ENCODE measurements at regions not wholly inside any gene's neighbourhood (a gene's known extent, or its start where the extent isn't known, plus 50 kb on each side); places are given as distances from the start of the nearest gene placed in this dataset.
"Not testable (repeated sequence)": the region's sequence is repeated elsewhere in the genome, so short reads cannot be mapped to it uniquely, and the experiment has no call there.

GRCh38 chr13:34734932-34735331 lies 207.1 kb upstream of the NBEA start:
- H3K27ac Mint-ChIP-seq, result no peak overlapping the region
- no peaks in the 10 kb centered on the region for H3K27me3 Mint-ChIP-seq
- H3K4me3 Mint-ChIP-seq, result no peak overlapping the region
- H3K9me3 Mint-ChIP-seq, result peaks cover 0 to 5% (median 2%) of the 10 kb centered on the region in 3 donors
- no peaks in the 10 kb centered on the region for H3K4me1 Mint-ChIP-seq
- H3K36me3 Mint-ChIP-seq, result no peaks in the 10 kb centered on the region

GRCh38 chr13:34738254-34738992 lies 203.6 kb upstream of the NBEA start:
- Mint-ChIP-seq H3K4me1 (no peaks in the 10 kb centered on the region), H3K4me3 (no peak overlapping the region), H3K27ac (no peak overlapping the region), H3K9me3 (peaks cover 0 to 3% (median 0%) of the 10 kb centered on the region in 3 donors), H3K36me3 (no peaks in the 10 kb centered on the region), H3K27me3 (no peaks in the 10 kb centered on the region)

GRCh38 chr13:34747056-34747455 lies 195.0 kb upstream of the NBEA start:
- not testable (repeated sequence) for H3K36me3 Mint-ChIP-seq, H3K9me3 Mint-ChIP-seq, H3K4me1 Mint-ChIP-seq, H3K27ac Mint-ChIP-seq, H3K4me3 Mint-ChIP-seq
- peaks cover 13% of the 10 kb centered on the region for H3K27me3 Mint-ChIP-seq

GRCh38 chr13:34747507-34747906 lies 194.6 kb upstream of the NBEA start:
- Mint-ChIP-seq H3K27me3 (peaks cover 13% of the 10 kb centered on the region), H3K4me1 (peaks cover 0 to 1% (median 0%) of the 10 kb centered on the region in 3 donors), H3K4me3 (no peak overlapping the region), H3K9me3 (peaks cover 0 to 4% (median 0%) of the 10 kb centered on the region in 3 donors), H3K36me3 (no peaks in the 10 kb centered on the region), H3K27ac (no peak overlapping the region)

GRCh38 chr13:34748073-34748472 lies 194.0 kb upstream of the NBEA start:
- Mint-ChIP-seq H3K9me3 (peaks cover 0 to 4% (median 0%) of the 10 kb centered on the region in 3 donors), H3K27ac (no peak overlapping the region), H3K36me3 (no peaks in the 10 kb centered on the region), H3K27me3 (peaks cover 13% of the 10 kb centered on the region), H3K4me3 (no peak overlapping the region), H3K4me1 (peaks cover 0 to 1% (median 0%) of the 10 kb centered on the region in 3 donors)

- no peak overlapping the region for H3K4me3 Mint-ChIP-seq
- no peak overlapping the region for H3K27ac Mint-ChIP-seq
- H3K4me1 Mint-ChIP-seq, result peaks cover 0 to 1% (median 0%) of the 10 kb centered on the region in 3 donors
- H3K36me3 Mint-ChIP-seq, result no peaks in the 10 kb centered on the region
- peaks cover 13% of the 10 kb centered on the region for H3K27me3 Mint-ChIP-seq
- peaks cover 0 to 4% (median 0%) of the 10 kb centered on the region in 3 donors for H3K9me3 Mint-ChIP-seq
Measured at GRCh38 chr13:34748596-34748995, 193.5 kb upstream of the NBEA start.

GRCh38 chr13:34749046-34749445 lies 193.0 kb upstream of the NBEA start:
- Mint-ChIP-seq H3K4me1 (peaks cover 0 to 1% (median 0%) of the 10 kb centered on the region in 3 donors), H3K36me3 (no peaks in the 10 kb centered on the region), H3K27me3 (peaks cover 13% of the 10 kb centered on the region), H3K27ac (no peak overlapping the region), H3K9me3 (peaks cover 0 to 4% (median 0%) of the 10 kb centered on the region in 3 donors), H3K4me3 (no peak overlapping the region)

- Mint-ChIP-seq H3K27me3 (peaks cover 12% of the 10 kb centered on the region), H3K4me3 (no peak overlapping the region), H3K4me1 (peaks cover 0 to 1% (median 0%) of the 10 kb centered on the region in 3 donors), H3K27ac (no peak overlapping the region), H3K36me3 (no peaks in the 10 kb centered on the region), H3K9me3 (peaks cover 0 to 4% (median 0%) of the 10 kb centered on the region in 3 donors)
Measured at GRCh38 chr13:34750078-34750931, 191.8 kb upstream of the NBEA start.

- Mint-ChIP-seq H3K27ac (no peak overlapping the region), H3K36me3 (no peaks in the 10 kb centered on the region), H3K4me1 (peaks cover 0 to 1% (median 0%) of the 10 kb centered on the region in 3 donors), H3K27me3 (peaks cover 12% of the 10 kb centered on the region), H3K9me3 (peaks cover 0 to 4% (median 0%) of the 10 kb centered on the region in 3 donors), H3K4me3 (no peak overlapping the region)
Measured at GRCh38 chr13:34751044-34751443, 191.0 kb upstream of the NBEA start.

- peaks cover 0 to 1% (median 0%) of the 10 kb centered on the region in 3 donors for H3K4me1 Mint-ChIP-seq
- H3K9me3 Mint-ChIP-seq, result peaks cover 0 to 4% (median 0%) of the 10 kb centered on the region in 3 donors
- H3K27ac Mint-ChIP-seq, result no peak overlapping the region
- peaks cover 12% of the 10 kb centered on the region for H3K27me3 Mint-ChIP-seq
- no peaks in the 10 kb centered on the region for H3K36me3 Mint-ChIP-seq
- no peak overlapping the region for H3K4me3 Mint-ChIP-seq
Measured at GRCh38 chr13:34751492-34751891, 190.6 kb upstream of the NBEA start.

- peaks cover 0 to 2% (median 0%) of the 10 kb centered on the region in 3 donors for H3K9me3 Mint-ChIP-seq
- H3K27ac Mint-ChIP-seq, result no peak overlapping the region
- peaks cover 0 to 1% (median 0%) of the 10 kb centered on the region in 3 donors for H3K4me1 Mint-ChIP-seq
- no peaks in the 10 kb centered on the region for H3K36me3 Mint-ChIP-seq
- H3K27me3 Mint-ChIP-seq, result peaks cover 11% of the 10 kb centered on the region
- no peak overlapping the region for H3K4me3 Mint-ChIP-seq
Measured at GRCh38 chr13:34752283-34752960, 189.6 kb upstream of the NBEA start.

- Mint-ChIP-seq H3K4me1 (peaks cover 0 to 1% (median 0%) of the 10 kb centered on the region in 3 donors), H3K36me3 (no peaks in the 10 kb centered on the region), H3K27me3 (peaks cover 3% of the 10 kb centered on the region), H3K9me3 (peaks cover 0 to 1% (median under 1%) of the 10 kb centered on the region in 3 donors), H3K27ac (no peak overlapping the region), H3K4me3 (no peak overlapping the region)
Measured at GRCh38 chr13:34756136-34756535, 185.9 kb upstream of the NBEA start.

GRCh38 chr13:34756572-34756971 lies 185.5 kb upstream of the NBEA start:
- peaks cover 0 to 1% (median 0%) of the 10 kb centered on the region in 3 donors for H3K9me3 Mint-ChIP-seq
- no peaks in the 10 kb centered on the region for H3K4me1 Mint-ChIP-seq
- no peak overlapping the region for H3K27ac Mint-ChIP-seq
- H3K36me3 Mint-ChIP-seq, result no peaks in the 10 kb centered on the region
- no peak overlapping the region for H3K4me3 Mint-ChIP-seq
- no peaks in the 10 kb centered on the region for H3K27me3 Mint-ChIP-seq

GRCh38 chr13:34757441-34757840 lies 184.6 kb upstream of the NBEA start:
- Mint-ChIP-seq H3K4me1 (no peaks in the 10 kb centered on the region), H3K27ac (no peak overlapping the region), H3K4me3 (no peak overlapping the region), H3K9me3 (peaks cover 0 to 1% (median 0%) of the 10 kb centered on the region in 3 donors), H3K36me3 (no peaks in the 10 kb centered on the region), H3K27me3 (peaks cover 2% of the 10 kb centered on the region)

- peaks cover 2% of the 10 kb centered on the region for H3K27me3 Mint-ChIP-seq
- no peak overlapping the region for H3K4me3 Mint-ChIP-seq
- peaks cover 0 to 3% (median 0%) of the 10 kb centered on the region in 3 donors for H3K9me3 Mint-ChIP-seq
- no peaks in the 10 kb centered on the region for H3K4me1 Mint-ChIP-seq
- no peaks in the 10 kb centered on the region for H3K36me3 Mint-ChIP-seq
- no peak overlapping the region for H3K27ac Mint-ChIP-seq
Measured at GRCh38 chr13:34758628-34759027, 183.4 kb upstream of the NBEA start.

All from IgD-negative memory B cell (primary cell).